ENCODE measurements at regions not wholly inside any gene's neighbourhood (a gene's known extent, or its start where the extent isn't known, plus 50 kb on each side); places are given as distances from the start of the nearest gene placed in this dataset.

- peaks cover 3% of the 10 kb centered on the region for H3K27me3 Mint-ChIP-seq (ENCODE audit: low read depth)
- no peaks in the 10 kb centered on the region for H3K4me1 Mint-ChIP-seq (ENCODE audit: low read depth)
- CTCF ChIA-PET, result no interaction called here
- no peak overlapping the region for H3K4me3 Mint-ChIP-seq
- POLR2A ChIA-PET, result no interaction called here
- DNase-seq, result no peak
- no peaks in the 10 kb centered on the region for H3K36me3 Mint-ChIP-seq (ENCODE audit: low read depth)
- no peak overlapping the region for H3K27ac Mint-ChIP-seq
- no peak for ATAC-seq
- H3K9me3 Mint-ChIP-seq (ENCODE audit: insufficient read depth), result no peaks in the 10 kb centered on the region
Measured at GRCh38 chr6:166815629-166816028, 140.7 kb downstream of the RNASET2 start.

- H3K9me3 Mint-ChIP-seq (ENCODE audit: insufficient read depth), result no peaks in the 10 kb centered on the region
- H3K36me3 Mint-ChIP-seq (ENCODE audit: low read depth), result no peaks in the 10 kb centered on the region
- DNase-seq, result no peak
- no peak overlapping the region for H3K27ac Mint-ChIP-seq
- CTCF ChIA-PET, result no interaction called here
- peaks cover 3% of the 10 kb centered on the region for H3K27me3 Mint-ChIP-seq (ENCODE audit: low read depth)
- POLR2A ChIA-PET, result no interaction called here
- no peak for ATAC-seq
- H3K4me1 Mint-ChIP-seq (ENCODE audit: low read depth), result no peaks in the 10 kb centered on the region
- no peak overlapping the region for H3K4me3 Mint-ChIP-seq
Measured at GRCh38 chr6:166814390-166814789, 142.0 kb downstream of the RNASET2 start.

- POLR2A ChIA-PET, result no interaction called here
- H3K27me3 Mint-ChIP-seq (ENCODE audit: low read depth), result peaks cover 3% of the 10 kb centered on the region
- DNase-seq (no peak), ATAC-seq (no peak)
- no peak overlapping the region for H3K4me3 Mint-ChIP-seq
- CTCF ChIA-PET, result no interaction called here
- no peaks in the 10 kb centered on the region for H3K4me1 Mint-ChIP-seq (ENCODE audit: low read depth)
- H3K9me3 Mint-ChIP-seq (ENCODE audit: insufficient read depth), result no peaks in the 10 kb centered on the region
- no peak overlapping the region for H3K27ac Mint-ChIP-seq
- H3K36me3 Mint-ChIP-seq (ENCODE audit: low read depth), result no peaks in the 10 kb centered on the region
Measured at GRCh38 chr6:166813461-166813860, 142.9 kb downstream of the RNASET2 start.

- Mint-ChIP-seq H3K4me3 (no peak overlapping the region), H3K27me3 (ENCODE audit: low read depth) (no peaks in the 10 kb centered on the region), H3K27ac (no peak overlapping the region), H3K36me3 (ENCODE audit: low read depth) (peaks cover 1% of the 10 kb centered on the region), H3K9me3 (ENCODE audit: insufficient read depth) (peaks cover 9% of the 10 kb centered on the region), H3K4me1 (ENCODE audit: low read depth) (no peaks in the 10 kb centered on the region)
- POLR2A ChIA-PET, result no interaction called here
- ATAC-seq, result no peak
- CTCF ChIA-PET, result no interaction called here
- no peak for DNase-seq
Measured at GRCh38 chr6:166810864-166811263, 145.5 kb downstream of the RNASET2 start.

DNA sequence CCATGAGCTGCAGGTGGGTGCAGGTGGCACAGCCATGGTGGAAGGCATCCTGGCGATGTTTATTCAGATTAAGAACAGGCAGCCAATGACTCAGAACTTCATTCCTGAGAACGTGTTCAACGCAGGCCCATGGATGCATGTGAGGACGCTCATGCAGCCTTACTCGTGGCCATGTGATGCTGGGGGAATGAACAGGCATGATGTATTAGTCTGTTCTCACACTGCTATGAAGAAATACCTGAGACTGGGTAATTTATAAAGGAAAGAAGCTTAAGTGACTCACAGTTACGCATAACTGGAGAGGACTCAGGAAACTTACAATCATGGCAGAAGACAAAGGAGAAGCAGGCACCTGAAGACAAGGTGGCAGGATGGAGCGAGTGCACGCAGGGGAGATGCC lies 146.6 kb downstream of the RNASET2 start:
- Mint-ChIP-seq H3K4me3 (no peak overlapping the region), H3K9me3 (ENCODE audit: insufficient read depth) (peaks cover 13% of the 10 kb centered on the region), H3K27ac (no peak overlapping the region), H3K27me3 (ENCODE audit: low read depth) (no peaks in the 10 kb centered on the region), H3K4me1 (ENCODE audit: low read depth) (no peaks in the 10 kb centered on the region), H3K36me3 (ENCODE audit: low read depth) (peaks cover 2% of the 10 kb centered on the region)
- ATAC-seq (no peak), DNase-seq (no peak)
- CTCF ChIA-PET, result no interaction called here
- POLR2A ChIA-PET, result no interaction called here

DNA sequence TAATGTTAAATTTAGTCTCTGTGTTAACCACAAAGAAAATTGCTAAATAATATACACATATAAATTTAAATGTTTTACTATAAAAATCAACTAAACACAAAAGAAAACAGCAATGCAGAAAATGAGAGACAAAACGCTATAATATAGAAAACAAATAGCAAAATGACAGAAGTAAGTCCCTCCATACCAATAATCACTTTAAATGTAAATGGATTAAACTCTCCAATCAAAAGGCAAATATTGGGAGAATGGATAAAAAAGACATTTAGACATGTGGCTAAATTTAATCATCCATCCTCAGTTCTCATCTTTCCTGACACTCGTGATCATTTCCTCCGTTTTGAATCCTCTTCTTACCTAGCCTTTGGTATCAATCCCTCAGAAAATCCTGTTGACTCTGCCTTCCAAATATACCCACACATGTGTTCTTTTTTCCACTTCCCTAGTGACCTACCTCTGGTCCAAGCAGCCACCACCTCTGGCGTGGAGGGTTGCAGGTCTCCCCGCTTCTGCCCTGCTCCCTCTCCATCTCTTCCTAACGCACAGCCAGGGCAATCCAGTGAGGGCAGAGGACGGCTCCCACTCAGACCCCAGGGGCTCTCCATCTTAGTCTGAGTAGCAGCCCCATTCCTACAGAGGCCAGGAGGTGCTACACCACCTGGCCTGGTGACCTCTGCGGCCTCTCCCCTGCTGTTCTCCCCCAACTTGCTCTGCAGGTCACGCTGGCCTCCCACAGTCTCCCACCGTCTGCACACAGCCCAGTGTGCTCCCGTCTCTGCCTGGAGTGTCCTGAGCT lies 149.2 kb downstream of the RNASET2 start:
- H3K9me3 Mint-ChIP-seq (ENCODE audit: insufficient read depth), result peaks cover 13% of the 10 kb centered on the region
- H3K4me1 Mint-ChIP-seq (ENCODE audit: low read depth), result no peaks in the 10 kb centered on the region
- CTCF ChIA-PET, result no interaction called here
- no peak for ATAC-seq
- no peak overlapping the region for H3K27ac Mint-ChIP-seq
- DNase-seq, result no peak
- H3K36me3 Mint-ChIP-seq (ENCODE audit: low read depth), result peaks cover 2% of the 10 kb centered on the region
- H3K27me3 Mint-ChIP-seq (ENCODE audit: low read depth), result no peaks in the 10 kb centered on the region
- no peak overlapping the region for H3K4me3 Mint-ChIP-seq
- POLR2A ChIA-PET, result no interaction called here

- Mint-ChIP-seq H3K4me3 (no peak overlapping the region), H3K36me3 (ENCODE audit: low read depth) (peaks cover 2% of the 10 kb centered on the region), H3K27me3 (ENCODE audit: low read depth) (no peaks in the 10 kb centered on the region), H3K9me3 (ENCODE audit: insufficient read depth) (peaks cover 13% of the 10 kb centered on the region), H3K27ac (no peak overlapping the region), H3K4me1 (ENCODE audit: low read depth) (no peaks in the 10 kb centered on the region)
- no peak for DNase-seq
- POLR2A ChIA-PET, result no interaction called here
- CTCF ChIA-PET, result no interaction called here
- no peak for ATAC-seq
Measured at GRCh38 chr6:166806217-166806838, 150.0 kb downstream of the RNASET2 start.

- CTCF ChIA-PET, result interaction anchor here (1.3 kb wide), 1 partner anchor 28 kb away, joined by 3 read pairs; no protein-coding TSS in a partner anchor
- Mint-ChIP-seq H3K27me3 (ENCODE audit: low read depth) (no peaks in the 10 kb centered on the region), H3K4me1 (ENCODE audit: low read depth) (no peaks in the 10 kb centered on the region)
Measured at GRCh38 chr6:166803471-166803870, 152.9 kb downstream of the RNASET2 start.

GRCh38 chr6:166802401-166802800 lies 153.9 kb downstream of the RNASET2 start:
- Mint-ChIP-seq H3K27ac (no peak overlapping the region), H3K4me3 (no peak overlapping the region), H3K27me3 (ENCODE audit: low read depth) (no peaks in the 10 kb centered on the region), H3K4me1 (ENCODE audit: low read depth) (no peaks in the 10 kb centered on the region), H3K36me3 (ENCODE audit: low read depth) (peaks cover 2% of the 10 kb centered on the region), H3K9me3 (ENCODE audit: insufficient read depth) (peaks cover 13% of the 10 kb centered on the region)
- POLR2A ChIA-PET, result no interaction called here
- ATAC-seq (no peak), DNase-seq (no peak)
- CTCF ChIA-PET, result no interaction called here

More at GRCh38 chr6:166803471-166803870, 152.9 kb downstream of the RNASET2 start:
- ATAC-seq, result no peak
- peaks cover 13% of the 10 kb centered on the region for H3K9me3 Mint-ChIP-seq (ENCODE audit: insufficient read depth)
- POLR2A ChIA-PET, result no interaction called here
- DNase-seq, result no peak
- H3K27ac Mint-ChIP-seq, result no peak overlapping the region
- H3K36me3 Mint-ChIP-seq (ENCODE audit: low read depth), result peaks cover 2% of the 10 kb centered on the region
- H3K4me3 Mint-ChIP-seq, result no peak overlapping the region

- ChIA-PET CTCF (no interaction called here), POLR2A (no interaction called here)
- no peak for DNase-seq
- ATAC-seq, result no peak
- no peak overlapping the region for H3K4me3 Mint-ChIP-seq
- H3K27me3 Mint-ChIP-seq (ENCODE audit: low read depth), result no peaks in the 10 kb centered on the region
- no peaks in the 10 kb centered on the region for H3K9me3 Mint-ChIP-seq (ENCODE audit: insufficient read depth)
- no peaks in the 10 kb centered on the region for H3K36me3 Mint-ChIP-seq (ENCODE audit: low read depth)
- no peak overlapping the region for H3K27ac Mint-ChIP-seq
- no peaks in the 10 kb centered on the region for H3K4me1 Mint-ChIP-seq (ENCODE audit: low read depth)
Measured at GRCh38 chr6:166800137-166800536, 156.2 kb downstream of the RNASET2 start.

DNA sequence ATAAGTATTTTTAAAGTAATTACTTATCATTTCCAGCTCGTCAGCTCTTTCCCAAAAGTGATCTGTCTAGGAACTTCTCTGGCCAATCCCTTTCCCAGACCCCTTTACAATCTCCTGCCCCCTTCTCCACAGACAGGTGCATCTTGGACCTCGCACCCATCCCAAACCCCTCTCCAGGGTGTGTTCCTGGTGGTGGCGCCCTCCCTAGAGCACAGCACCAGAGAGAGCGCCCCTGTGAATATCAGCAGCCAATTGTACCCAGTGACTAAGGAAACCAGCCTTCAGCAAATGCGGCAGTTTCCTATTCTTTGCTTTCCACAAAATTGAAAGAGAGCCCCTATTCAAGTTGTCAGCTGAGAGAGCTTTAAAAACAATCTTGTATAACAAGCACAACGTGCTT lies 157.7 kb downstream of the RNASET2 start:
- Mint-ChIP-seq H3K36me3 (ENCODE audit: low read depth) (no peaks in the 10 kb centered on the region), H3K4me1 (ENCODE audit: low read depth) (no peaks in the 10 kb centered on the region), H3K27me3 (ENCODE audit: low read depth) (no peaks in the 10 kb centered on the region), H3K4me3 (no peak overlapping the region), H3K27ac (no peak overlapping the region), H3K9me3 (ENCODE audit: insufficient read depth) (no peaks in the 10 kb centered on the region)
- ChIA-PET CTCF (interaction anchor here (1.2 kb wide), 1 partner anchor 12 kb away, joined by 4 read pairs; no protein-coding TSS in a partner anchor), POLR2A (no interaction called here)
- no peak for ATAC-seq
- DNase-seq, result no peak

DNA sequence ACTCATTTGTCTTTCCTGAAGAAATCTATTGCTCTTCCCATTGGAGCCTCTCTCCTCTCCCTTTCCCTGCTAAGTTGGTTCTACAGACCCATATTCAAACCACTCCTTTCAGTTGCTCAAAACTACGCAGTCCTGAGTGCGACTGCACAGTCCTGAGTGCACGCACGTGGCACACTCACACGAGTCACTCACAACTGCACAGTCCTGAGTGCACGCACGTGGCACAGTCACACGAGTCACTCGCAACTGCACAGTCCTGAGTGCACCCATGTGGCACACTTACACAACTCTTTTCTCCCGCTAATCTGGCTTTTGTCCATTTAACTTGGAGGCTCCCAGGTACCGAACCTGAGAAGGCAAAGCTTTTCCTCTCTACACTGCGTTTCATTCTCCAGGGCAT lies 159.7 kb downstream of the RNASET2 start:
- H3K27ac Mint-ChIP-seq, result no peak overlapping the region
- H3K36me3 Mint-ChIP-seq (ENCODE audit: low read depth), result no peaks in the 10 kb centered on the region
- POLR2A ChIA-PET, result no interaction called here
- no peak overlapping the region for H3K4me3 Mint-ChIP-seq
- ATAC-seq (no peak), DNase-seq (no peak)
- no peaks in the 10 kb centered on the region for H3K9me3 Mint-ChIP-seq (ENCODE audit: insufficient read depth)
- CTCF ChIA-PET, result interaction anchor here (1.0 kb wide), 1 partner anchor 22 kb away, joined by 5 read pairs; no protein-coding TSS in a partner anchor
- H3K27me3 Mint-ChIP-seq (ENCODE audit: low read depth), result peaks cover 4% of the 10 kb centered on the region
- no peaks in the 10 kb centered on the region for H3K4me1 Mint-ChIP-seq (ENCODE audit: low read depth)

Data from activated CD8-positive, alpha-beta T cell treated with anti-CD3 and anti-CD28 coated beads, Interleukin-2, amount 10 ng/mL, durations not matched to agents 7 days and 5 days (primary cell).